Islet precursor cell (in vitro differentiated cells): ENCODE measurements at regions not wholly inside any gene's neighbourhood (a gene's known extent, or its start where the extent isn't known, plus 50 kb on each side); places are given as distances from the start of the nearest gene placed in this dataset.
"Not testable (repeated sequence)": the region's sequence is repeated elsewhere in the genome, so short reads cannot be mapped to it uniquely, and the experiment has no call there.

Experiments
- DNase-seq: peaks from one replicate; pipeline ENCODE4 v3.0.0-alpha.2; 2018

DNA sequence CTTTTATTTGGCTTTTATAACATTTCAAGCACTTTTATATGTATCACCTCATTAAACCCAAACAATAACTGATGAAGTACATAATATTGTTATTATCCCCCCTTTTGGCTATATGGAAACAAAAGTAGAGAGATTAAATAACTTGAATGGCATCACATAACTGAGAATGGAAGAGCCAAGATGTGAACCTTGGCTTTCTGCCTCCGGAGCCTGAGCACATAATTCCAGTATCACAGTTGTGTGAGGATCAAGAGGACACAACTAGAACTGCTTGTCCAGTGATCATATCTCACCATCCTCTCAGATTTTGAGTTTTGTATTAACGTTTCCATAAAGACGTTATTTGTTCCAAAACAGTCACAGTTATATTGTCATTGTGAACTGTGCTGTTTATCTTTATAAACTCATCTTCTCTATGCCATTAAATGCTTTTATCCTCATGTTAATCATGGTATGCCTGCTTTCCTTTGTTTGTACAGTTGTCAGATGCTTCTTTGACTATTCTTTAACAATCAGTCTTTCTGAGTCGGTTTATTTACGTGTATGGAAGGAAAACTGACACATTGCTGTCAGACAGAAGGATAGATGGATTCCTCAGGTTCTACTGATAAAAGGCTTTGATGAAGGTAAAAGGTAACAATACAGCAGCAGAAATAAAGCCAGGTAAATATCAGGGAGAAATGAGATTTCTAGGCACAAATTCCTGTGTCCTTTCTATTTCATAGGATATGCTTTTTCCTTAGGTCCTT lies 92.0 kb upstream of the FAM13C start:
- no peak for DNase-seq

DNA sequence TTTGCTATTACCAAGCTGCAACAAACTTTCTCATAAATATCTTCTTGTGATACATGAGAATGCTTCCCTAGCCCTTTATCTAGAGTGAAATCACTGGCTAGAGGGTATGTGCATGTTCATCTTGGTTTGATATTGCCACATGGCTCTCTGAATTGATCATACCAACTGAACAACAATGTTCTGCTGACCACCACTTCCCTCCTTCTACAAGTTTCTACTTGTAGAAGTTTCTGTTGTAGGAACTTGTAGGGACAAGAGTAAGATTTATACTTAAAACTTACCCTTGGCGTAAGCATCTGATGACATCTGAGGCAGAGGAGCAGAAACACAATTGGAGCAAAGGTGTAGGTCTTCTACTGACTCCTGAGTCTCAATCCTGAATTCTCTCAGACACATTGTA lies 86.3 kb upstream of the FAM13C start:
- no peak for DNase-seq

DNA sequence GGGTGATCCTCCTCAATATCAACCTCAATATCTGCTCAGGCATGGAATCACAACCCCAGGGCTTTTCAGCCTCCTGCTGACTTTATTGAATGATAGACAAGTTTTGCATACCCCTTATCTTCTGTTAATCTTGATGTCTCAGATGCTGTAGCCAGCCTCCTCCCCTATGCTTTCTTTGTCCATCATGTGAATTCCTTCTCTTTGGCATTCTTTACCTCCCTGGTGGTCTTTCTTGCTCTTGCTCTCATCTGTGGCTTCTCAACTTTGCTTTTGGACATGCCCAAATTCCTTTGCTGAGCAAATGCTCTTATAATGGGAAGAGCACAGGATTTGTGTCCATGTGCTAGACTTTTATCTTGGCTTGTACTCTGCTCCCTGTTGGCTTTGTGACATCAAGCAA lies 73.4 kb upstream of the FAM13C start:
- DNase-seq: peak; percentile 53

DNA sequence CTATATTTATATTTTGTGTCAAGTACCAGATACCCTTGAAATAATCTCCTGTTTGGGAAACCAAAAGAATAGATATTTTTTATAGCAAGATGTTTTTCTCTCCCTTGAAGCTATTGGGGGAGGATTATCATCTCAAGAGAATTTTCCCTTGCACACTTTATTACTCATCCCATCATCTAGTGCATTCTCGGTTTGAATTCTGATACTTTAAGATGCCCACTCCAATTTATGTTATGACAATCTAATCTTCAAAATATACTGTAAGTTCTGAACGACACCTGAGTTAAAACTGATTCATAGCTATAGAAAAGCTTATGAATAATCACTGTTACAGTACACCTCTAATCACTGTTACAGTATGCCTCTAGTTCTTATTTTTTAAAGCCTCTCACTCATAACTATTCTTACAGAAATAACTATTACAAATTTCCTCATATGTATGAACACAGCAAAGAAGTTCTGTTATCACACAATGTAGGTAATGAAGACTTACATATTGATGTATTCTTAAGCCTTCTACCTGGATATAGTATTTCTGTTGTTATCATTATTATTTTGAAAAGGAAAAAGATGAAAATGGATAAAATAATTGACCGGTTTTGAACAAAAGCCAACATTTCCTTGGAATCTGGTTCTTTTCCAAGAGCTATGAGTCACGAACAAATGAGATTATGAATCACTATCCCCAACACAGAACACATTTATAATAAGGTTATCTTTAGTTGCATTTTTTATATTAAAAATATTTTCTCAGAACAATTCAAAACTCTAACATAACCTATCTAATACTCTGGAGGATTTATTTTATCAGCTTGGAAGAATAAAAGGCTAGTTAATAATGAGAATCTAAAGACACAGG lies 72.3 kb upstream of the FAM13C start:
- no peak for DNase-seq

DNA sequence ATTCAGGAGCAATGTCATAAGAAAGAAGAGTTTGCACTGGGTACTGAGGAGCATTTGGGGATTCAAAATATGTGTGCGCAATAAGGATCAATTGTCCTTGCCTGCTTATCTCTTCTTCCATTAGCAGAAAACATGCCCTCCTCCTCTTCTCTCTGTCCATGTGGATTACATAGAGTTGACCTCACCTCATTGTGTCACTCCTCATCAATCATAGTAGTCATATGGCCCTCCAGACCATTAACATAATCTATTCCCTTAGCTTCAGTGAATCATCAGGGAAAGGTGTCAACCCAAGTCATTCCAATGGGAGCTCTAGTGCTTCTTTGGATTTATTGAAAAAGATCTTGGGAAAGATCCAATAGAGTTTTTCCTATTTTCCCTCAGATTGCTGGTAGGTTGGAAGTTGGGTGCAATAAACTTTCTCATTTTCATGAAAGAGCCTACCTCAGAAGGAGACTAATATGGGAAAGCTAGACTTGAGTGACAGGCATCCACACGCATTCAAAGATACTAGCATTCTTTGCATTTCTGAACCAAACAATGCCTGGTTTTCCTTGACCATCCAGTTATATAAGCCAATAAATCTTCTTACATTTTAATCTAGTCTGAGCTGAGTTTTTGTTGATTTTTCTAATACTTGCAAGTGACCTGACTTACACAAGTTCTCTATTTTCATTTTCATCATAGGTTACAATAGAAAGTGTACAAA lies 71.5 kb upstream of the FAM13C start:
- DNase-seq: no peak

DNA sequence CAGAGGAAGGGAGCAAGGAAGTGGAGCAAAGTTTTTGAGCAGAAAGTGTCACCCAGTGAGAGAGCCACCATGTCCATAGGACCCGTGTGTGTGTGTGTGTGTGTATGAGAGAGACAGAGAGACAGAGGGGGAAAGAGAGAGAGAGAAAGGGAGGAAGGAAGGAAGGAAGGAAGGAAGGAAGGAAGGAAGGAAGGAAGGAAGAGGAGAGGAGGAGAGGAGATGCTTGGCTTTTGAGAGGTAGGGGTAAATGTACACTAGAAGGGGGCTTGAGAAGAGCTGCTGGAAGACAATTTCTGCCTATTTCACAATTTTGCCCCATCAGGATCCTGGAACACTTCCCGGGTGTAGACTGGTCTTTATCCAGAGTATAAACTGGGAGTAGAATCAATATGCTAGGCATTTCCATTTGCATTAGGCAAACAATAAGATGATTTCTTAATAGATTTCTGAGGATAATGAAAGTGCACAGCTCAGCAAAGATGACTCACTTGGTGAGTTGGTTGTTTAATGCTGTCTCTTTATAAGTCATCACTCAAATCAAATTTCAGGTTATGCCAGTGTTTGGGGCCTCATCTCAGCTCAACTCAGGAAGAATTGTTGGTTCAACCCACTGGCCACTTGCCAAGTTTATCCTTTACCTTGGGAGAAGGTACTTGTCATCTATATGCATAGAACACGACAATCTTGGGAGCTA lies 70.0 kb upstream of the FAM13C start:
- no peak for DNase-seq

DNA sequence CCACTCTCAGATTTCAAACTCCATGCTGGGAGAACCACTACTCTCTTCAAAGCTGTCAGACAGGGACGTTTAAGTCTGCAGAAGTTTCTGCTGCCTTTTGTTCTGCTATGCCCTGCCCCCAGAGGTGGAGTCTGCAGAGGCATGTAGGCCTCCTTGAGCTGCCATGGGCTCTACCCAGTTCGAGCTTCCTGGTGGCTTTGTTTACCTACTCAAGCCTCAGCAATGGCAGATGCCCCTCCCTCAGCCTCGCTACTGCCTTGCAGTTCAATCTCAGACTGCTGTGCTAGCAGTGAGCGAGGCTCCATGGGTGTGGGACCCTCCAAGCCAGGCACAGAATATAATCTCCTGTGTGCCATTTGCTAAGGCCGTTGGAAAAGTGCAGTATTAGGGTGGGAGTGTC lies 51.4 kb upstream of the FAM13C start:
- DNase-seq: not testable (repeated sequence)
